ENCODE measurements at regions not wholly inside any gene's neighbourhood (a gene's known extent, or its start where the extent isn't known, plus 50 kb on each side); places are given as distances from the start of the nearest gene placed in this dataset.
"Not testable (repeated sequence)": the region's sequence is repeated elsewhere in the genome, so short reads cannot be mapped to it uniquely, and the experiment has no call there.

DNA sequence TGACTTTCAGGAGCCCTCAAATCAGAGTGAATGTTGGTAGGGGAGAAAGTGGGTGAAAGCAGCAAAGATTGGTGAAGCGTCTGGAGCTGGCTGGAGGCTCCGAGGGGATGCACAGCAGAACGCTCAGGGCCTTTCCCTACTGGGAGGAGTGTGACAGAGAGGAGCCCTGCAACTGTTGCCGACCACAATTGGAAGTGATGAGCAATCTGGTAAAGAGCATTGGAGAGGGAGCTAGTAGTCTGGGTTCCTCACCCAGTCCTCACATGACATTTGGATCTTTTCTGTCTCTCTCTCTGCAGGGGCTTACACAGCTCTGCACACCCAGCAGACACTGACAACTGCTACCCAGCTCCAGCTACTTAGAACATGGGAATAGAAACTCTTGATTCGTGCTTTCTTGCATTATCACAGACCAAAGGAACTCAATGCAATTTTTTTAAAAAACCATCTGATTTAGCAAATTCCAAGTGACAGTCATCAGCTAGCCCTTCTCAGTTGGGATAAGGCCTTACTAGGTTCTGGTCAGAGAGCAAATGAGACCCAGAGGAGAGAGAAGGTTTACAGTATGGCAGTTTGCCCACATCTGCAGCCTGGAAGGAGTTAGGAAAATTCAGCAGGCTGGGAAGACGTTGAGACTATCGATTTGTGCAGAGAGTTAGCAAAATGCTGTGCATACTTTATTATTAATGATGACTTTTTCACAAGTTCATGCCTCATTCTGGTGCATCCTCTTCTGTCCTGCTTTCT, 278.0 kb upstream of the PLET1 start:
- DNase-seq (ENCODE audit: low read depth in 2 of 2): no peak

DNA sequence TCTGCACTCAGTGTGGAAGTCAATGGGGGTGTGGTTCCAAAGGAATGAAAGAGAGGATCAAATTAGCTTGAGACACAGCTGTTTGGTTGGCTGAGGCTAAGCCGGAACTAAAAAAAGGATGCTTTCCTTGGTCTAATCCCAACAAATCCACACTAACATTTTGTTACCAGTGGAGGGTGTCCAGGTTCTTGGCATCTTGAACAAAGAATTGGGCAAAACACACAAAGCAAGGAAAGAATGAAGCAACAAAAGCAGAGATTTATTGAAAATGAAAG, 278.6 kb upstream of the PLET1 start:
- not testable (repeated sequence) for DNase-seq (ENCODE audit: low read depth in 2 of 2)

DNA sequence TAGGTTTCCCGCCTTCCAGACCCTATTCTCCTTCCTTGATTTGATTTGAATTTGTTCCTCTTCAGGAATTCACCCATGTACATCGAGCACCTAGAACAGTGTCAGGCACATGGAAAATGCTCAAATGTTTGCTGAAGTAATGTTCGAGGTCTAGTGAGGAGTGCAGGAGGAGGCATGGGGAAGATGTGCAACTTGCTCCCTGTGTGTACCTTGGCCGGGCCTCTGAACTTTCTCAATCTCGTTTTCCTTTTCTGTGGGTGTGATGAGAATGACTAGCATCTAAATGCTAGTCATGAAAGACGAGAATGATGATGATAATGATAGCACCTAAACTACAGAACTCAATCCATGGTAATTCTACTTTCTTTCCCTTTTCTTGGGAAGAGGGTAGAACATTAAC, 279.1 kb upstream of the PLET1 start:
- DNase-seq (ENCODE audit: low read depth in 2 of 2): no peak

GRCh38 chr11:112540261-112540660, 279.6 kb upstream of the PLET1 start:
- no peak for DNase-seq (ENCODE audit: low read depth in 2 of 2)

- DNase-seq (ENCODE audit: low read depth in 2 of 2): no peak
These were observed 280.7 kb upstream of the PLET1 start for GRCh38 chr11:112541140-112542046.

DNA sequence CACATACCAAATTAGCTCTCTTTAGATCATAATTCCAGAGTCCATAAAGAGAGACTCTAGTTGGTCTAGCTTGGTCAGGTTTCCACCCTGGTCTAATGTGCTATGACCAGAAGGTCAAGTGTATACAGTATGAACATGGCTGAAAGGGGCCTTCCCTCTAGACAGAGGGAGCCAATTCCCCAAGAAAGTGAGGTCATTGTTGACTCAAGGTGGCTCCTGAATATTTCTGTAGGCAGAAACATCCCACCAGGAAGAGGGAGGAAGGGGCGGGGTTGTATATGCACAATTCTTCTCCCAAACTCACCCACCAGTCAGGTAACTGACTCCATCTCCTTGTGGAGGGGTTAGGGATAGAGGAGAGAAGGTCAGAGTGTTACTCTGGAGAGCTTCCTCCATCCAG, 281.8 kb upstream of the PLET1 start:
- no peak for DNase-seq (ENCODE audit: low read depth in 2 of 2)

GRCh38 chr11:112543390-112543789, 282.7 kb upstream of the PLET1 start:
- DNase-seq (ENCODE audit: low read depth in 2 of 2): no peak

DNA sequence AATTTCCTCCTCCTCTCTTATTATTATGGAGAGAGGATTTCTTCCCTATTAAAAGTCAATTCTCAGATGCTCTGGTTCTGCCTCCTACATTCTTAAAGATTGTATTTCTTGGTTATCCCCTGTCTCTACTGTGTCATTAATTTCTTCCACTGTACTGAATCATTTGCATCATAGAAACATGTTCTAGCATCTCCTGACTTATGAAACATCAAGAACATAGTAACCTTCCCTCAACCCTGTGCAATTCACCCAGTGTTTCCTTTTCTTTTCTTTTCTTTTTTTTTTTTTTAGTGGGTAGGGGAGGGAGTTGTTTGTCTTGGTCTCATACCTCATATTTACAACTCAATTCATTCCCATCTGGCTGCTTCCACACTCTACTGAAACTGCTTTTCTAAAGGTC, 288.0 kb upstream of the PLET1 start:
- no peak for DNase-seq (ENCODE audit: low read depth in 2 of 2)

DNA sequence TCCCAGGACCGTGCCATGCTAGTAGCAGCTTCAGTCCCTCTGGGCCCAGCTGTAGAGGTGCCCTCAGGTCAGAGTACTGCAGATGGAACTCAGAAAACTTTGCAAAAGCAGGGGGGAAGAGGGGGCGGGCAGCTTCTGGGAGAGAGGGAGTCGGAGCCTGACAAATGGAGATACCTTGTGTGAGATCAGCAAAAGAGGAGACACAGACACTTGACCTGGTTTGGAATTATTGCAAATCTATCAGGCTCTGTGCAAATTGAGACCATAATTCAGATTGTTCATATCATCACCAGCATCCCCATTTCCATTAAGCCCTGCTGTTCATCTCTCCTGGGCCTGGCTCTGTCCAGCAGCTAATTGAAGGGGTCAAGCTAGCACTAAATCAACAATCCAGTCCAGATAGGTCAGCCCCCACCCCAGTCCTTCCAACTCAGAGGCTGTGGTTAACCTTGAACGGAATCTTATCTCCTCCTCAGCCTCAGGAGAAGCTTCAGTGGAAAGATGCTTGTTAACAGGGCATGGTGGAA, 292.6 kb upstream of the PLET1 start:
- DNase-seq (ENCODE audit: low read depth in 2 of 2): no peak

GRCh38 chr11:112554586-112554985, 293.9 kb upstream of the PLET1 start:
- no peak for DNase-seq (ENCODE audit: low read depth in 2 of 2)

GRCh38 chr11:112555491-112556364, 295.1 kb upstream of the PLET1 start:
- DNase-seq (ENCODE audit: low read depth in 2 of 2): peak; percentile 52 to 62

- no peak for DNase-seq (ENCODE audit: low read depth in 2 of 2)
These were observed 298.0 kb upstream of the PLET1 start for GRCh38 chr11:112558691-112559090.

- DNase-seq (ENCODE audit: low read depth in 2 of 2): no peak
These were observed 303.1 kb upstream of the PLET1 start for GRCh38 chr11:112563808-112564207.

DNA sequence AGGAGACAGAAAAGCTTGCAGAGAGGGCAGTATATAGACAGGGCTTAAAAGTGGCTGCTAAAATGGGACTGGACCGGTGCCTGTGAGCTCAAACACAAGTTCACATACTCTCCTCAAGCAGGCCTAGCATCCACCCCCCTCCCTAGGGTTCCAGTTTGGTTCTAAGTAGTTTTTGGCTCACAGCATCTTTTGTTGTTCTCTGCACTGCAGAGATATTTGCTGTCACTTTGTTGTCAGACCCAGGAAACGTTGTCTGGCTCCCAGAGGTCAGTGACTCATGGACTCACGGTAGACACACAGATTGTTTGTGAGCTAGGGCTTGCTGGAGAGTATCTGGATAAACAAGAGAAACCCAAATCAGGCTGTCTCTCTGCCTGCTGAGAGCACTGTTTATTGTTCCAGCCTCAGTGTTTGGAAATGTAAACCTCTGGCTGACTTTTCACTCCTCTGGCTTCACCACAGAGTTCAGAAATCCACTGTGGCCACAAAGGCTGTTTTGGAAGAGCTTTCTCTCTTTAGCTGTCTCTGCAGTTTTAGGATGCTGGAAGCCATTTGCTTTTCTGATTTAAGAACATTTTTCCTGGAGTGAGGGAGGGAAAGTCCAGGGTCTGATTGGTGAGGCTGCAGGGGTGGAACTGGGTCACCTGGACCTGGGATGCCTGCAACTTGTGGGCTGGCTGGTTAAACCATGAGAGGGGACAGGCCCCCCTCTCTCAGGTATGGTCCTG, 303.7 kb upstream of the PLET1 start:
- no peak for DNase-seq (ENCODE audit: low read depth in 2 of 2)

DNA sequence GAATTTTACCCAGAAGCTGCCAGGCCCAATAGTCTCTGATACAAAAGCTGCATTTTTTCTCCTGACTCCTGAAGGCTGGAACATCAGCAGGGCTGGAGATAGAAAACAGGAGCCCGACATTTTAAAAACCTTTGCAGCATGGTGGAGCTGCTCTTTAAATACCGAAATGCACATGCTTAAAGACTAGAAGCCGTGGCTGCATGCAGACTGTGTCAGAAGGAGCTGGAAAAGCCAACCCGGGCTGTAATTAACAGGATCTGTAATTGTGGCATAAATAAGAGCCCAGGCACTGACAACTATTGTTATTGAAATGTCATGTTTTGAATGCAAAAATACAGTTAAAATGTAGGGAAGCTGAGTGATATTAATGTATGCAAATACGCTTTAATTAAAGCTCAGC, 304.9 kb upstream of the PLET1 start:
- DNase-seq (ENCODE audit: low read depth in 2 of 2): no peak

- no peak for DNase-seq (ENCODE audit: low read depth in 2 of 2)
These were observed 305.5 kb upstream of the PLET1 start for GRCh38 chr11:112566124-112566523.

- no peak for DNase-seq (ENCODE audit: low read depth in 2 of 2)
These were observed 309.7 kb upstream of the PLET1 start for GRCh38 chr11:112570333-112570732.

DNA sequence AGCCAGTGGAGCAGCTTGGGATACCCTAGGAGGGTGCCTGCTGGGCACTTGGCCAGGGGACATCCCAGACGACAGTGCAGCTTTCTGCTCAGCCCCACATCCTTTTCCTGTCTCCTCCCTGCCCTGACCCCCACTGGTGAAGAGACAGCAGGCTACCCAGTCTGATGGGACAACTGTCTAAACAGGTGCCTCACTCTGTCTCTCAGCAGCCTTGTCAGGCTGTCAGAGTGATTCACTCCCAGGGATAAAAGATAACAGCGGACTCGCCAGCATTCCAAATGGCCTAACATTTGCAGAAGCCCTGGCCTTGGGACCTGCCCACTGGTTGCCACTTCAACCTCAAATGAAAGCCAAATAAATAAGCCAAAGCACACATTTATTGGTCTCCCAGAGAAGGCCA, 318.6 kb upstream of the PLET1 start:
- DNase-seq (ENCODE audit: low read depth in 2 of 2): no peak

GRCh38 chr11:112580864-112581263, 320.2 kb upstream of the PLET1 start:
- DNase-seq (ENCODE audit: low read depth in 2 of 2): no peak

- DNase-seq (ENCODE audit: low read depth in 2 of 2): no peak
These were observed 321.1 kb upstream of the PLET1 start for GRCh38 chr11:112581747-112582146.

DNA sequence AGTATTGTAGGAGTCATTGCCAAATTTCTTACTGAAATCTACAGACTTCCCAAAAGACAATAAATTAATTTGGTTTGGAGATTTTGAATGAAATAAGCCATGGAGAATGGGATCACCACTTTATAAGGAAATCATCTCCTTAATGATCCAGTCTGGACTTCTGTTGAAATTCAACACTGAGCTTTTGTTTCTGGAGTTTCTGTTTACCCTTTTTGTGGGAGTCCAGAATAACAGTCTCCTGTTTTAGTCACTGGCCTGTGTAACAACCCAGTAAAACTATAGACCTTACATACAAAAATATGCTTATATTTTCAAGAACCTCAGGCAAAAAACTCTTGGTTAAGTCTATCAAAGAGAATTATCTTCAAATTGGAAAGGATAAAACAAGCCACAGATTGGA, 321.7 kb upstream of the PLET1 start:
- DNase-seq (ENCODE audit: low read depth in 2 of 2): no peak
